VCaP (cell line): ENCODE measurements at regions not wholly inside any gene's neighbourhood (a gene's known extent, or its start where the extent isn't known, plus 50 kb on each side); places are given as distances from the start of the nearest gene placed in this dataset.

Experiments
- H3K27ac ChIP-seq: fragments of 450-650 bp; 2 replicates; pipeline ENCODE4 v1.5.1; 2017
- CTCF ChIP-seq: fragments of 450-650 bp; conservative IDR thresholded peaks from 2 replicates; pipeline ENCODE4 v1.5.1; 2017; ENCODE audit warnings: mild to moderate bottlenecking, moderate library complexity

GRCh38 chr4:147400721-147401120 is 80.2 kb upstream of the EDNRA start:
- no peak for TF ChIP-seq CTCF

GRCh38 chr4:147401221-147401620 is 79.7 kb upstream of the EDNRA start:
- TF ChIP-seq CTCF, result no peak
- H3K27ac ChIP-seq, result no peak overlapping the region

More at GRCh38 chr4:147400721-147401120, 80.2 kb upstream of the EDNRA start:
- H3K27ac ChIP-seq, result no peak overlapping the region

- H3K27ac ChIP-seq, result no peak overlapping the region
- TF ChIP-seq CTCF, result peak; percentile 25; the same call in 1 of the 2 replicates
Measured at GRCh38 chr4:147407261-147408045, 73.4 kb upstream of the EDNRA start.

- no peak for TF ChIP-seq CTCF
- H3K27ac ChIP-seq, result no peak overlapping the region
Measured at GRCh38 chr4:147408189-147408588, 72.7 kb upstream of the EDNRA start.

GRCh38 chr4:147409350-147409749 is 71.5 kb upstream of the EDNRA start:
- TF ChIP-seq CTCF, result no peak
- H3K27ac ChIP-seq, result no peak overlapping the region

GRCh38 chr4:147418226-147418625 is 62.7 kb upstream of the EDNRA start:
- TF ChIP-seq CTCF, result no peak
- H3K27ac ChIP-seq, result no peak overlapping the region

- no peak overlapping the region for H3K27ac ChIP-seq
- no peak for TF ChIP-seq CTCF
Measured at GRCh38 chr4:147421456-147421855, 59.4 kb upstream of the EDNRA start.
